Spleen (tissue), 7 donors: ENCODE measurements at regions not wholly inside any gene's neighbourhood (a gene's known extent, or its start where the extent isn't known, plus 50 kb on each side); places are given as distances from the start of the nearest gene placed in this dataset.

ENCODE experiments used
- POLR2AphosphoS5 ChIP-seq, 3 donors: sonication (generic); formaldehyde crosslinking; IDR thresholded peaks; one replicate each; pipeline ENCODE4 v1.5.1; 2017; ENCODE audit warnings: antibody characterized with exemption in 3 of 3
- TF ChIP-seq, protein P1 (sequence below), 11 experiments: fragments of 200-600 bp in 7 of 11; fragments of 450-650 bp in 4 of 11; sonication (generic) in 4 of 11; IDR thresholded peaks in 8 of 11; conservative IDR thresholded peaks in 3 of 11; 1 replicate in 7 of 11; 2 replicates in 4 of 11; pipeline versions ENCODE4 v1.4.0 to v1.8.0; 2016 to 2021; ENCODE audit warnings: antibody characterized with exemption in 11 of 11, inconsistent platforms in 4 of 11, mild to moderate bottlenecking in 1 of 11
- donor health status: DM: no; HTN: no; CAD: no; lungs with moderate emphysema.
- donor health status: DM: no; HTN: no; CAD: no.
- donor health status: DM: no; HTN: no; CAD: no.

DNA sequence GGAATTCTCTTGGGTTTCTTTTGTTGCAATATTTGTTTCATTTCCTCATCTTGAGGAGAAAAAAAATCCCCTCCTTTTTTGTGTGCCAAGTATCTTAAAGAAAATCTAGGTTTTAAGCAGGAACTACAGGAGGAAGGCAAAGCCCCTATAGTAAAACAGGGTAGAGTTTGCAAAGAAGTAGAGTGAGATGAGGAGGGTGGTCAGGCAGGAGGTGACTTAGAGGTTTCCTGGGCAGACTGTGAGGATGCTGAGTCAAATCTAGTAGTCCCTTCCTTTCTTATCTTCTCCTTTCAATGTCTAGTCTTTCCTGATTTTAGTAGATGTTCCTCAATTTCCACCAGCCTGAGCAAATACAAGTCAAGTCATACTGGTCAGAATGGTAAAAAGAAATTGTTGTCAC, 222.5 kb downstream of the PMAIP1 start:
- TF ChIP-seq, protein P1, sequence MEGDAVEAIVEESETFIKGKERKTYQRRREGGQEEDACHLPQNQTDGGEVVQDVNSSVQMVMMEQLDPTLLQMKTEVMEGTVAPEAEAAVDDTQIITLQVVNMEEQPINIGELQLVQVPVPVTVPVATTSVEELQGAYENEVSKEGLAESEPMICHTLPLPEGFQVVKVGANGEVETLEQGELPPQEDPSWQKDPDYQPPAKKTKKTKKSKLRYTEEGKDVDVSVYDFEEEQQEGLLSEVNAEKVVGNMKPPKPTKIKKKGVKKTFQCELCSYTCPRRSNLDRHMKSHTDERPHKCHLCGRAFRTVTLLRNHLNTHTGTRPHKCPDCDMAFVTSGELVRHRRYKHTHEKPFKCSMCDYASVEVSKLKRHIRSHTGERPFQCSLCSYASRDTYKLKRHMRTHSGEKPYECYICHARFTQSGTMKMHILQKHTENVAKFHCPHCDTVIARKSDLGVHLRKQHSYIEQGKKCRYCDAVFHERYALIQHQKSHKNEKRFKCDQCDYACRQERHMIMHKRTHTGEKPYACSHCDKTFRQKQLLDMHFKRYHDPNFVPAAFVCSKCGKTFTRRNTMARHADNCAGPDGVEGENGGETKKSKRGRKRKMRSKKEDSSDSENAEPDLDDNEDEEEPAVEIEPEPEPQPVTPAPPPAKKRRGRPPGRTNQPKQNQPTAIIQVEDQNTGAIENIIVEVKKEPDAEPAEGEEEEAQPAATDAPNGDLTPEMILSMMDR (IDR thresholded peaks at IDR 0.05 in 8 of 11, conservative IDR thresholded peaks at IDR 0.05 in 3 of 11) = no peak
- no peak for TF ChIP-seq POLR2AphosphoS5 (IDR thresholded peaks at IDR 0.05)
